Tibial nerve (tissue), 4 donors: ENCODE measurements at regions not wholly inside any gene's neighbourhood (a gene's known extent, or its start where the extent isn't known, plus 50 kb on each side); places are given as distances from the start of the nearest gene placed in this dataset.

Source experiments
- CTCF ChIP-seq, 5 experiments: fragments of 200-600 bp in 3 of 5; fragments of 450-650 bp in 2 of 5; sonication (generic) in 3 of 5; IDR thresholded peaks; one replicate each; pipeline ENCODE4 v1.5.1; 2016 to 2019; ENCODE audit warnings: antibody characterized with exemption in 5 of 5, mild to moderate bottlenecking in 3 of 5, moderate library complexity in 2 of 5
- EP300 ChIP-seq, 2 donors: sonication (generic); formaldehyde crosslinking; IDR thresholded peaks; one replicate each; pipeline ENCODE4 v1.6.1; 2017; ENCODE audit warnings: antibody characterized with exemption in 2 of 2, mild to moderate bottlenecking in 1 of 2
- POLR2A ChIP-seq, 2 donors: fragments of 450-650 bp; IDR thresholded peaks; one replicate each; pipeline ENCODE4 v1.6.1; 2017; ENCODE audit warnings: antibody characterized with exemption in 2 of 2, mild to moderate bottlenecking in 2 of 2, moderate library complexity in 2 of 2

- TF ChIP-seq CTCF (IDR thresholded peaks at IDR 0.05) (no peak), POLR2A (IDR thresholded peaks at IDR 0.05) (no peak), EP300 (IDR thresholded peaks at IDR 0.05) (no peak)
These were observed 608.2 kb downstream of the SOX6 start for GRCh38 chr11:15748132-15748531.
